HG03135 (cell line): ENCODE measurements at regions not wholly inside any gene's neighbourhood (a gene's known extent, or its start where the extent isn't known, plus 50 kb on each side); places are given as distances from the start of the nearest gene placed in this dataset.

ENCODE experiments used
- ATAC-seq: cut with Tn5 transposase; IDR thresholded peaks from one replicate; pipeline ENCODE4 v1.9.1; 2021; ENCODE audit warnings: mild to moderate bottlenecking, moderate library complexity; ENCODE audit not compliant: unreplicated experiment

DNA sequence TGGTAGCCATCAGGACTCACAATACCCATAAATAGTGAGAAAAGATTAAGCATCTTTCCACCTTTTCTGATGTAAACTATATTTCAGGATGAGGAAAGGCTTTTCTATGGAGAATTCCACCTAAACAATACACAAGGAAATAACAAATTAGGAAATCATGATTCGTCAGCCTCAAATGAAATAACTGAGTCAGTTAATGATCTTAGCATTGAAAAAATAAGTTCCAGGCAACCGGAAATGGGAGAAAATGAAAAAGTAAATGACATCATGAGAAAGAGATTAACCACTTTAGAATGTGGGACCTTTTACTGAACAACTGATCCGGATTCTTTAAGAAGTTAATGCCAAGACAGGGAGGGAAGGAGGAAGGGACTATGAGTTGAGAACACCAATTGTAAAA lies 742.3 kb downstream of the TNS3 start:
- ATAC-seq = no peak

DNA sequence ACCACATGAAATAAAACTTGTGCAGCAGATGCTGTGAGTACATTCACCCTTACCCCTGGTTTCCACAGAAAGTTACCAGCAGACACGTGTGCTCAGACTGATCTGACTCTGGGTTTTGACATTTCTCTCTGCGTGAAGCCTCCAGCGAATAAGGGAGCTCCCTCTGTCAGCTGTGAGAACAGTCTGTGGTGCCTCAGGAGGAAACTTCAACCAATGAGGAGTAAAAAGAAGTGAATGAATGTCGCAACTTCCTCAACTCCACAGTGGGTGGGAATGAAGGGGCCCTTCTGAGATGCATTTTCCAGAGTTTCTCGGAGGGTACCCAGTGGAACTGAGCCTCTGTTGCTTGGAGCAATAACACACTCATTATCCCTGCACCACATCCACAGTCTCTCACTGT lies 743.4 kb downstream of the TNS3 start:
- ATAC-seq = no peak

DNA sequence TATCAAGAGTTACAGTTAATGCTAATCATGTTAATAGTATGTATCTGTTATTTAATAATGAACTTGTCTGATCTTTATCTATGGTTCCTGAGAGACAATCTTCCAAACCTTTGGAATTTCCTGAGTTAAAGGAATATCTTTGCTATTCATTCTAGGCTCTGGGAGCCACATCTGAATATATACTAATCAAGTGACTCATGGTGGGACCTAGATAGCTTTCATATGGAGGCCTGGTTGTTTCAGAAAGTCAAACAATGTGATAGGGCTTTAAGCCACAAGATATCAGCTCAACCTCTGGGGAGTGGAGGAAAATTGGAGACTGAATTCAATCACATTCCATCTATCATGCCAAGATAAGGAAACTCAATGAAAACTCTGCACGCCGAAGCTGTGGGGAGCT lies 746.4 kb downstream of the TNS3 start:
- ATAC-seq = no peak

DNA sequence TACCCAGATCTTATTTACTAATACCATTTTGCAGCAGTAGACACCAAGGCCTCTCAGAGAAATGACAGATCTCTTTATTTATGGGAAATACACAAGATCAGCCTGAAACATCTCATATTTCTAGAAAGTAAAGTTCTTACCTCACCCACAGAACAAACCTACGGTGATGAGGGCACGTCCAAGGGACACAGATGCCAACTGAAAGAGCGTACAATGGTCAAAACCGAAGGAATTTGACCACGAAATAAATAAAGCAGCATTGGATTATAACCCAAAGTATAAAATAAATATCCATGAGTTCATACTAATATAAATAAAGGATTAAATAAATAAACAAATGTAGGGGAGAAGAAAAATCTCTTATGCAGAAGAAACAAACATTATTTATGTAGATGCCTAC lies 747.0 kb downstream of the TNS3 start:
- no peak for ATAC-seq

DNA sequence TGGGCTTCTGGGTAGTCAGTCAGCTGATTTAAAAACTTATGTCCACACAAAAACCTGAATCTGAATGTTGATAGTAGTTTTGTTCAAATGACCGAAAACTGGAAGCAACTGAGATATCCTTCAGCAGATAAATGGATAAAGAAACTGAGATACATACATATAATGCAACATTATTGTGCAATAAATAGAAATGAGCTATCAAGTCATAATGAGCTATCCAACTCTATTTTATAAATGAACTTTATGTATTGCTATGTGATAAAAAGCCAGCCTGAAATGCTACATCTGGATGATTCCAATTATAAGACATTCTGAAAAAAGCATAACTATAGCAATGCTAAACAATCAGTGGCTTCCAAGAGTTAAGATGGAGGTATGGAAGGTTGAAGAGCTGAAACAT lies 748.7 kb downstream of the TNS3 start:
- ATAC-seq = no peak

DNA sequence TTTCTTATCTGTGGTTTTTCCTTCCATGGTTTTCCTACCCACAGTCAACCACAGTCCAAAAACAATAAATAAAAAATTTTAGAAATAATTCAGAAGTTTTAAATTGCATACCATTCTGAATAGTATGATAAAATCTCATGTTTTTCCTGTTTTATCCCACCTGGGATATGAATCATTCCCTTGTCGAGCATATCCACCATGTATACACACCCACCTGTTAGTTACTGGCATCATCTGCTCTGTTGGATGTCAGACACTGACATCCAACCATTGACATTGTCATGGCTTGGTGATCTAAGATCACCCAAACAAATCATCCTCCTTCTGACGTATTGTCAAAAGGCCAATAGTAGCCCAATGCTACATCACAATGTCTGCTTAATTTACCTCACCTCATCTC lies 749.8 kb downstream of the TNS3 start:
- ATAC-seq = no peak

DNA sequence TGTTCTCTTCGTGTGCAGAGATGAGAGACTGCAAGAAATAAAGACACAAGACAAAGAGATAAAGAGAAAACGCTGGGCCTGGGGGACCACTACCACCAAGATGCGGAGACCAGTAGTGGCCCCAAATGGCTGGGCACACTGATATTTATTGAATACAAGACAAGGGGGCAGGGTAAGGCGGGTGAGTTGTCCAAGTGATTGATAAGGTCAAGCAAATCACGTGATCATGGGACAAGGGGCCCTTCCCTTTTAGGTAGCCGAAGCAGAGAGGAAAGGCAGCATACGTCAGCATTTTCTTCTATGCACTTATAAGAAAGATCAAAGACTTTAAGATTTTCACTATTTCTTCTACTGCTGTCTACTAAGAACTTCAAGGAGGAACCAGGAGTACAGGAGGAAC lies 762.1 kb downstream of the TNS3 start:
- ATAC-seq = no peak

DNA sequence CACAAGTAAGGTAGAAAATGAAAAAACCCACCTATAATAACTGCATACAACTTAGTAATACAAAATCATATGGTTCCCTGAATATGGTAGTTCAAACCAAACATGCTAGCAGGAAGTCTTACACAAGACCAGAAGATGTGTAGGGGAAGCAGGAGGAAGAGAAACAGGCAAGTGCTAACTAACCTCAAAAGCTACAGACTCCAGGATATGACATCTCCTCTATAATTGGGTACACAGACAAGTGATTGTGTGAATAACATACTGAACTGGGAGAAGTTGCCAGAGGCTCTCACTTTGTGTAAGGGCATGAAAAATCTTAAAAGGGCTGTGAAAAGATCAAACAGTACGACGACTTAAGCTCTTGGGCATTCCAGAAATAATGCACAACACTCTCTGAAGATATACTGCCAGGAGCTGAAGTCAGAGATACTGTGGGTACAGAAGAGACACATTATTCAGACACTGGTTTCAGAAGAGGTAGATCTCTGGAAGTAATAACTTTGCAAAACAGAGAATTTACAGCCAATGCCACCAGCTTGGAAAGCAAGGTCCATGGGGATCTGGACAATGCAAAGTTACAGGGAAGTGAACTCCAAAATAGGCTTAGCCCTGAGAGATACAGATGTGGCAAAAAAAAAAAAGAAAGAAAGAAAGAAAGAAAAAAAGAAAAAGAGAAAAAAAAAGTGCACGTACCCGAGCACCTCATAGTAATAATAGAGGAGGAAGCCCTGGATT lies 767.2 kb downstream of the TNS3 start:
- no peak for ATAC-seq

DNA sequence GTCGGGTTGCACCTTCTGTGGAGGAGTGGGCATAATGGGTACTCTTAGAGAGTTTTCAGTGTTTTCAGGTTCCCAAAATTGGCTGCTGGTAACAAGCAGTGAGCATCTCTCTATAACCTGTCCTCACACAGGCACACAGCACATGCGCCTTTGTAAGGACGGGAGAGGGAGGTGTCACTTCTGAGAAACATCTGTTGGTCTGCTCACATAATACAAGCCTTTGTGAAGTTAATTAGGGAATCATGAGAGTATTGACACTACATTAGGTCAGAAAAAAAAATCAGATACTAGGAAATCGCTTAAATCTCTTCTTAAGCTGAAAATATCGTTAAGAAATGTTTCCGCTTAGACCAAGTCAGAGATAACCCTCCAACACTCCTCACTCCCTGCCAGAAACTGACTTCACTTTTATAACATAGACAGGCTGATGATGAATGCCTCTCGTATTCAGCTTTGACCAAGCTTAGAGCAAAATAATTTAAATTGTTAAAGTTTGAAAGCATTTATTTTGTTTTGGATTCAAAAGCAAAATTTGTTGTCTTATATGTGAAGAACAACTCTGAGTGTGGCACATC lies 769.7 kb downstream of the TNS3 start:
- ATAC-seq = no peak

DNA sequence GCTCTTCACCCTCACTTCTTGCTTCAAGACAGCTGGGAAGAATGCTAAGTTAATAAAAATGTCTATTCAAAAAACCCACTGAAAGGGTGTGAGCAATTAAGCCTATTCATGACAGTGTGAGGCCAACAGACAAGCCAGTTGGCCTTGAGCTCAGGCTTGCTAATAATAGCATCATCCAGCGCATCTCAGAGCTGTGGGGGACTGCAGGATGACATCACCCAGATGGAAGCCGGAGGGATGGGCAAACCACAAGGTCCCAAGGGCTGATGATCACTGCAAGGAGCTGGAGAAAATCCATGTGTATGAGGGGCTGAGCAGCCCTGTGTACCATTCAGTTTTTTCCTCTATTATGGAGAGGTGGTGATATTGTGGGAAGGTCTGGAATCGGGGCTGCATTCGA lies 770.4 kb downstream of the TNS3 start:
- ATAC-seq = no peak

DNA sequence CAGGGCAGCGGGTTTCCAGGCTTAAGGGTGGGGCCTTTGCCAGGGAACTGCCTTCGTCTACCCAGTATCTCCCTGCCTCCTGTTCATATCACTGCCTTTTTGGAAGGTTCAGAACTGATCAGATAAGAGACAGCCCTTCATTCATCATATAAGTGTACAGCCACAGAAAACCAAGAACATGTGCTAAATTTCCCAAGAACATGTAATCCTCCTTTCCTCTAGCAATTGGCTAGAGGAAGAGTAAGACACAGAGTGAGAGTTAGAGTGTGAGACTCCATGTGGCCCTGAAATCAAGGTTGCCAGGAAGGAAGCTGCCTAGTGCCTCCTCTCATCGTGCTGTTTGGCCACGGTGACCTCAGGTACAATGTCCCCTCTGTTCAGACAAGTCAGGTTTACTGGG lies 770.9 kb downstream of the TNS3 start:
- no peak for ATAC-seq

DNA sequence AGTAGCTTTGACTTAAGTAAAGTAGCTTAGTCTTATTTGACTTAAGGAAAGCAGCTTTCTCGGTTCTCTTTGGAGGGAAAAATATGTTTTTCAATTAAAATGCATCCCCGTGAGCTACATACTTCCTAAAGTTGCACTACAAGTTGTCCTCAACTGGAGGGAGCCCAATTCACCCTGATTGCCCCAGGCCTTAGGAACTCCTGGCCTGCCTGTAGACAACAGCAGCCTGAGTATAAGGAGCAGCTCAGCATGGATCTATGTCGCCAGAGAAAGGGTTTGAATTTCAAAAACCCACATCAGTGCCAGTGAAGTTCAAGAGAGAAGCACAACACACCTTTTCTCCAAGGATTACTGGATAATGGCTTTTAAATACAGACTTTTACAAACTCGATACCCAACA lies 772.0 kb downstream of the TNS3 start:
- ATAC-seq = no peak

DNA sequence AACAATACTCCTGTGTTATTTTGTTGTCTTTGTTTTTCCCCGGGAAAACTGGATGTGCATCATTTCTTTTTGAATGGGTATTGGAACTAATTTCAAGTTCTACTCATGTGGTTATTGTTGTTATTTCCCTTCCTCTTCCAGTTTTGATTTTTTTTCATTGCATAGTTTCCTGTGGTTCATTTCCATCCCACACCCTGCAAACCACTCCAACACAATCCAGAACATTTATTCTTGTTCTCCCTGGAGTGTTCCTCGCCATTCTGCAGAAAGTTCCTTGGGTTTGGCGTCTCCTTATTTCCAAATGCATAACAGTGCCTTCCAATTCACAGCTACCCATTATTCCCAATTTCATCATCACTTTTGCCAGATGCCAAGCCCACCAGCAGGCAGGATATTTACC lies 775.1 kb downstream of the TNS3 start:
- ATAC-seq = no peak

DNA sequence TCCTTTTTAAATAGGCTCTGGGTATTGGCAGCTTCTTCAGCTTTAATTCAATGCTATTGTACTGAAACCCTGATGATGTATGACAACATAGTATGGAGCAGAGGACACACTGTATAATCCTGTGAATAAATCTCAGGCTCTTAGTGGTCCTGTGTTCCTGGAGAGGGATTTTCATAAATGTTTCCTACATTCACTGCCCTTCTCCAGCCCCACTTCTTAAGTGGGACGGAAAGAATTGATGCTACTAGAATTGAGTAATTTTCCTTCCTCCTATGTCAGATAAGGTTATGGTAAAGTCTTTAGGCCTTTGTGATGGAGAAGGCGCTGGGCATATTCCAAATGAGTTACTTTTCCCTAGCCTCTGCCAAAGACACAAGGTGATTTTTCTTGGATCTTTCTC lies 779.4 kb downstream of the TNS3 start:
- no peak for ATAC-seq

DNA sequence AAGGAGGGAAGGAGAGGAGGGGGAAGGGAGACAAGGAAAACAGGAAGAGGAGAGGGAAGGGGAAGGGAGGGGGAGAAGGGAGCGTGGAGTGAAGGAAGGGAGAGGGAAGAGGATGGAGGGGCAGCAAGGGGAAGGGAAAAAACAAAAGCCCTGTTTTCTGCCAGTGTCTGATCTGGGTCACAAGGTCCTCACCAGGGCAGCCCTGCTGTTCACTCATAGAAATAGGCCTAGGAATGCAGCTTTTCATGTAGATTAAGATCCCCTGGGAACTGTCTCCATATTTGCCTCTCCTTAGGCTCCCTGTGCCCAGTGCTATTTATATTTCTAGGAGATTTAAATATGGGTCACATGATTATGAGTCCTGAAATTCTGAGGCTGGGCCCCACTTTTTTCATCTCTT lies 790.7 kb downstream of the TNS3 start:
- ATAC-seq = no peak

DNA sequence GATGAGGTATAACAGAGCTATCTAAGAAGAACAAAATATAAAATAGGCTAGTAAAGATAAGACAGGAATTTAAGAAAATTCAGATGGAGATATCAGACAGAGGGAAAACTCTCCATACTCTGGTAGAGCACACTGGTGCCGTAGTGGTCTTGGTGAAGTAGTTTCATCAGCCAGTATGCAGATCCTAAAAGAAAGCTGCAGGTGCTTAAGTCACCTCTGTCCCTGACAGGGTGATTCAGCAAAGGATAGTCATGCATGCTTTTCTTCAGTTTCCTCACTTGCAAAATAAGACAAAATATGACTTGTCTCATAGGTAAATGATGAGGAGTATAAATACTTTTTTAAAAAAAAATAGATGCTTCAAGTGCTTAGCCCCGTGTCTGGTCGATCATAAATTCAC lies 794.9 kb downstream of the TNS3 start:
- ATAC-seq = no peak

DNA sequence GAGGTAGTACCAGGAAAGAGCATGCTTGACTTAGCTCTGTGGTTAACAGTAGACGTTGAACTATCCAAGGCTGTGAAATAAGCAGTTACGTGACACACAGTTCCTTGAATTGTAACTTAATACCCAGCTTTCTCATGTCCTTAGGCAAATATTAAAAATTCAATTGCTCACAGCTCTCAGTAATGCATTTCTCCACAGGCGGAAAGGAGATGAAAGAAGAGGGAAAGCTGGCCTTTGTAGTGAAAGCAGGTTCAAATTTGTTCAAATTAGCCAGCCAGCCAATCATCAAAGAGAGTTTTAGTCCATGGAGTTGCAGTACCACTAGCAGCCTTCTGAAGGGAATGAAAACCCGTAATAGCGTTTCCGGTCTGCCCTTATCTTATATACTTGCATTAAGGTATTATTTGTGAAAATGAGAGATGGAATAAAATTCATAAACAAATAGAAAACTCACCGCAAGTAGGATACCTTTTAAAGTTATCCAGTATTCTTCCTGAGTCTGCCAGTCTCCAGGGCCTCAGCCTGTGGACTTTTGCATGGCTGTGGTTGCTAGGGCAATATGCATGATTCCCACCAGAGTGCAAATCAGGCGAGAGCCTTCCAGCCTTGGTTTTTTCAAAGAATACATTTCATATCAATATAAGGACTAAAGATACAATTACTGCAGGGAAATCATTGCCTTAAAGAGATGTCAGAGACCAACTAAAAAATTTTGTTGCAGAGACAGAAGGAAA lies 795.5 kb downstream of the TNS3 start:
- ATAC-seq = no peak

DNA sequence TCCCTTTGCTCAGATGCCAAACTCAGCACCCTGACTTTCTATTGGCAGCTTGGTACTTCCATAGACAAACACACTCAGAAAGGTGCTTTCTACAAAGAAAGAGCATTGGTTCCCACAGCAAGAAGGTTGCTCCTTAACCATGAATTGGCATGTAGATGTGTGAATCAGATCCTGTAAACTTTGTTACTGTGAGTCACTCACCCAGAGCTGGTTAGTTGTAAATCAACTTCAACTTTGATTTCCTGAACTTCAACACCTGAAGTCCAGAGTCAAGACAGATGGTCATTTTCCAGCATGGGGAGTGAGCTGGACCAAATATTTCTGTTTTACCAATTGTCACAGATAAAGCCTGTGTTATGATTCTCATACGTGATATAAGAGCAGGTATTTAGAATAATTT lies 797.2 kb downstream of the TNS3 start:
- no peak for ATAC-seq

DNA sequence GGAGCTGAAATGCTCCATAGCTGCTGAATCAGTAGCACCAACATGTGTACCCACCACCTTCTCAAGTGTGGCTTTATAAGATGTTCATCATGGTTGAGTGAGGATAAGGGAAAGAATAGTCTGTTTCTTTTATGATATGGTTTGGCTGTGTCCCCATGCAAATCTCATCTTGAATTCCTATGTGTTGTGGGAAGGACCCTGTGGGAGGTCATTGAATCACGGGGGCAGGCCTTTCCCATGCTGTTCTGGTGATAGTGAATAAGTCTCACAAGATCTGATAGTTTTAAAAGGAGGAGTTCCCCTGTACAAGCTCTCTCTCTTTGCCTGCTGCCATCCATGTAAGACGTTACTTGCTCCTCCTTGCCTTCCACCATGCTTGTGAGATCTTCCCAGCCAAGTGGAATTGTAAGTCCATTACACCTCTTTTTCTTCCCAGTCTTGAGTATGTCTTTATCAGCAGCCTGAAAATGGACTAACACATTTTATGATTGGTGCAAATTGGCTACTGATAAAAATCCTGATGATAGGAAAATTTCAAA lies 799.9 kb downstream of the TNS3 start:
- ATAC-seq = no peak

DNA sequence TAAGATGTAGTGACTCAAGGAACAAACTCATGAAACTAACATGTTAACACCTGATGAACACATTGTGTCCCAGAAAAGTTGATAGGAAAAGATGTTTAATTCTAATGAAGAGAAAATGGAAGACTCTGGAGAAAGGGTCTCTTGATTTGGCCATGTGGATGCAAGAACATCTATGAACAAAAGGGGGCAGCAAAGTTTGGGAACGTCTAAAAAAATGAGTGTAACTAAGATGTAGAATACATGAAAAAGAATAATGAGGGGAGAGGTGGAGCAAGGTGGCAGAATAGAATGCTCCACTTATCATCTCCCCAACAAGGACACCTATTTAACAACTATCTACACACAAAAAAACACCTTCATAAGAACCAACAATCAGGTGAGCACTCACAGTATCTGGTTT lies 805.1 kb downstream of the TNS3 start:
- ATAC-seq = no peak

DNA sequence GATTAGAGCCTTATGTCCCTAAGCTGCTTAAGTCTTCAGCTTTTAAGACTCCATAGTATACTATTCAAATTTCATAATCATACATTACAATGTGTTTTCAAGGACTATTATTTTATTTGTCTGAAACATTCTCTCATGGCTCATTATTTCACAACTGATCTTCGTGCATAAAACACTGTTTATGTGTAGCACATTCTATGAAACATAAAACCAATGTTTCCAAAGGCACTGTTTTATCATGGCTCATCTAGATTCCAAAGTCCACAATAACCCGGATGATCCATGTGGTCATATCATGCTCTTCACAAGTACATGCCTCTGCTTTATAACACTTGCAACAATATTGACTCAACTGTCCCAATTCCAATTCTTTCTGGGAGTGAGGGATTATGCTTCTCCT lies 806.1 kb downstream of the TNS3 start:
- no peak for ATAC-seq

DNA sequence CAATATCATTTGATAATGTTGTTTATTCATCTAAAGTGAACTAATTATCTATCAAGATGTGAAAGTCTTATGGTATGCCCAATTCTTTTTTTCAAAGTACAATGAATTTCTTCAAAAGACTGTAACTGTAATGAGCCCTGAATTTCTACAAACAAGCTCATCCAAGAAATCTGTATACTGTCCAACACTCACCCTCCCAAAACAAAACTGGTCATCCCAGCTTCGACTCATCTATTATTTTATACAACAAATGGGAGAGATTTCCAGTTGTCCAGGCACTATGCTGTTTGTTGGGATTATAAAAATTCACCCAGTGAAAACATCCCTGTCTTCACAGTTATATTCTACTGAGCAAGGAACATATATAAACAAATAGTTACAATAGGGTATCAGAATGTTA lies 806.9 kb downstream of the TNS3 start:
- ATAC-seq = no peak
